NCI-H524 treated with DMSO at 0.1 percent for 48 hours (cell line): ENCODE measurements at regions not wholly inside any gene's neighbourhood (a gene's known extent, or its start where the extent isn't known, plus 50 kb on each side); places are given as distances from the start of the nearest gene placed in this dataset.
"Not testable (repeated sequence)": the region's sequence is repeated elsewhere in the genome, so short reads cannot be mapped to it uniquely, and the experiment has no call there.

Source experiments
- DNase-seq: peaks from one replicate; lab custom pipeline; 2025; lab: John Stamatoyannopoulos, UW

GRCh38 chr2:106339609-106340008 is 128.6 kb downstream of the RGPD3 start:
- DNase-seq = no peak

GRCh38 chr2:106339132-106339531 is 129.1 kb downstream of the RGPD3 start:
- no peak for DNase-seq

GRCh38 chr2:106338043-106338442 is 130.2 kb downstream of the RGPD3 start:
- DNase-seq = no peak

- DNase-seq = no peak
Measured at GRCh38 chr2:106336737-106337136, 131.5 kb downstream of the RGPD3 start.

GRCh38 chr2:106336108-106336507 is 132.1 kb downstream of the RGPD3 start:
- no peak for DNase-seq

GRCh38 chr2:106334802-106335201 is 133.4 kb downstream of the RGPD3 start:
- DNase-seq = no peak

- not testable (repeated sequence) for DNase-seq
Measured at GRCh38 chr2:106333253-106333873, 134.8 kb downstream of the RGPD3 start.

GRCh38 chr2:106332054-106332453 is 136.2 kb downstream of the RGPD3 start:
- no peak for DNase-seq

- DNase-seq = not testable (repeated sequence)
Measured at GRCh38 chr2:106330384-106331261, 136.5 kb upstream of the UXS1 start.

- no peak for DNase-seq
Measured at GRCh38 chr2:106323337-106324013, 129.4 kb upstream of the UXS1 start.

GRCh38 chr2:106322281-106322680 is 128.2 kb upstream of the UXS1 start:
- DNase-seq = no peak

- DNase-seq = not testable (repeated sequence)
Measured at GRCh38 chr2:106320439-106320838, 126.3 kb upstream of the UXS1 start.

- DNase-seq = no peak
Measured at GRCh38 chr2:106316915-106317314, 122.8 kb upstream of the UXS1 start.

GRCh38 chr2:106314444-106314843 is 120.3 kb upstream of the UXS1 start:
- DNase-seq = no peak

- no peak for DNase-seq
Measured at GRCh38 chr2:106311041-106311370, 116.9 kb upstream of the UXS1 start.

GRCh38 chr2:106307860-106308259 is 113.8 kb upstream of the UXS1 start:
- no peak for DNase-seq

- DNase-seq = no peak
Measured at GRCh38 chr2:106306387-106306786, 112.3 kb upstream of the UXS1 start.

GRCh38 chr2:106304612-106305184 is 110.6 kb upstream of the UXS1 start:
- DNase-seq = no peak

- no peak for DNase-seq
Measured at GRCh38 chr2:106299696-106300095, 105.6 kb upstream of the UXS1 start.

- DNase-seq = no peak
Measured at GRCh38 chr2:106296182-106296815, 102.2 kb upstream of the UXS1 start.

- no peak for DNase-seq
Measured at GRCh38 chr2:106294182-106294581, 100.1 kb upstream of the UXS1 start.

- no peak for DNase-seq
Measured at GRCh38 chr2:106293271-106293783, 99.2 kb upstream of the UXS1 start.
